ENCODE measurements at regions not wholly inside any gene's neighbourhood (a gene's known extent, or its start where the extent isn't known, plus 50 kb on each side); places are given as distances from the start of the nearest gene placed in this dataset.

GRCh38 chr6:113376847-113377165 lies 480.3 kb upstream of the MARCKS start:
- H3K4me3 ChIP-seq (ENCODE audit: low read depth, low read length), result no peak overlapping the region
- no peak for DNase-seq (ENCODE audit: low read depth)
- no peak for TF ChIP-seq MAX (IDR thresholded peaks at IDR 0.05; ENCODE audit: low read depth, low read length)
- TF ChIP-seq CTCF (IDR thresholded peaks at IDR 0.05; ENCODE audit: low read depth, low read length), result no peak
- no peak for TF ChIP-seq POLR2A (IDR thresholded peaks at IDR 0.05; ENCODE audit: extremely low read depth, insufficient read length)
- no peak for TF ChIP-seq MYC (IDR thresholded peaks at IDR 0.05; ENCODE audit: low read depth, low read length)

GRCh38 chr6:113377362-113377942 lies 479.7 kb upstream of the MARCKS start:
- no peak for DNase-seq (ENCODE audit: low read depth)
- H3K4me3 ChIP-seq (ENCODE audit: low read depth, low read length), result no peak overlapping the region
- no peak for TF ChIP-seq MYC (IDR thresholded peaks at IDR 0.05; ENCODE audit: low read depth, low read length)
- TF ChIP-seq MAX (IDR thresholded peaks at IDR 0.05; ENCODE audit: low read depth, low read length), result no peak
- TF ChIP-seq CTCF (IDR thresholded peaks at IDR 0.05; ENCODE audit: low read depth, low read length), result no peak
- no peak for TF ChIP-seq POLR2A (IDR thresholded peaks at IDR 0.05; ENCODE audit: extremely low read depth, insufficient read length)

GRCh38 chr6:113380591-113380990 lies 476.6 kb upstream of the MARCKS start:
- no peak overlapping the region for H3K4me3 ChIP-seq (ENCODE audit: low read depth, low read length)
- no peak for TF ChIP-seq CTCF (IDR thresholded peaks at IDR 0.05; ENCODE audit: low read depth, low read length)
- no peak for TF ChIP-seq POLR2A (IDR thresholded peaks at IDR 0.05; ENCODE audit: extremely low read depth, insufficient read length)
- TF ChIP-seq MYC (IDR thresholded peaks at IDR 0.05; ENCODE audit: low read depth, low read length), result no peak
- TF ChIP-seq MAX (IDR thresholded peaks at IDR 0.05; ENCODE audit: low read depth, low read length), result no peak
- DNase-seq (ENCODE audit: low read depth), result no peak

GRCh38 chr6:113381232-113381631 lies 475.9 kb upstream of the MARCKS start:
- no peak for DNase-seq (ENCODE audit: low read depth)
- no peak overlapping the region for H3K4me3 ChIP-seq (ENCODE audit: low read depth, low read length)
- no peak for TF ChIP-seq POLR2A (IDR thresholded peaks at IDR 0.05; ENCODE audit: extremely low read depth, insufficient read length)
- TF ChIP-seq MAX (IDR thresholded peaks at IDR 0.05; ENCODE audit: low read depth, low read length), result no peak
- TF ChIP-seq MYC (IDR thresholded peaks at IDR 0.05; ENCODE audit: low read depth, low read length), result no peak
- no peak for TF ChIP-seq CTCF (IDR thresholded peaks at IDR 0.05; ENCODE audit: low read depth, low read length)

GRCh38 chr6:113381959-113382358 lies 475.2 kb upstream of the MARCKS start:
- DNase-seq (ENCODE audit: low read depth), result peak; percentile 19
- TF ChIP-seq MYC (IDR thresholded peaks at IDR 0.05; ENCODE audit: low read depth, low read length) (no peak), POLR2A (IDR thresholded peaks at IDR 0.05; ENCODE audit: extremely low read depth, insufficient read length) (no peak), CTCF (IDR thresholded peaks at IDR 0.05; ENCODE audit: low read depth, low read length) (no peak), MAX (IDR thresholded peaks at IDR 0.05; ENCODE audit: low read depth, low read length) (no peak)

More at GRCh38 chr6:113381959-113382358, 475.2 kb upstream of the MARCKS start:
- no peak overlapping the region for H3K4me3 ChIP-seq (ENCODE audit: low read depth, low read length)

All from NB4 (cell line).